Neural cell (in vitro differentiated cells): ENCODE measurements at regions not wholly inside any gene's neighbourhood (a gene's known extent, or its start where the extent isn't known, plus 50 kb on each side); places are given as distances from the start of the nearest gene placed in this dataset.

Experiments used
- H2AFZ ChIP-seq: fragments of 200-600, 300-800 bp; sonication (generic), shearing (Covaris generic); 2 replicates; pipeline ENCODE4 v1.6.0; 2014; ENCODE audit warnings: low read depth, mild to moderate bottlenecking, antibody characterized with exemption, low read length, moderate library complexity
- H3F3A ChIP-seq: fragments of 200-600 bp; shearing (Covaris generic); 2 replicates; pipeline ENCODE4 v1.6.1; 2016; ENCODE audit warnings: mild to moderate bottlenecking, moderate library complexity, mixed read lengths, antibody characterized with exemption, low read length; ENCODE audit not compliant: insufficient read depth, poor library complexity, severe bottlenecking
- H3K27ac ChIP-seq: fragments of 200-600, 300-800 bp; sonication (generic), shearing (Covaris generic); 2 replicates; pipeline ENCODE4 v1.5.1; 2014; ENCODE audit warnings: mild to moderate bottlenecking, low read length, moderate library complexity
- H3K27me3 ChIP-seq: fragments of 300-800, 200-600 bp; sonication (generic), shearing (Covaris generic); 2 replicates; pipeline ENCODE4 v1.6.0; 2014; ENCODE audit warnings: mild to moderate bottlenecking, low read depth, low read length, moderate library complexity; ENCODE audit not compliant: insufficient read depth
- H3K36me3 ChIP-seq: fragments of 300-800, 200-600 bp; sonication (generic), shearing (Covaris generic); 2 replicates; pipeline ENCODE4 v1.5.1; 2014; ENCODE audit warnings: mild to moderate bottlenecking, antibody characterized with exemption, low read length, moderate library complexity; ENCODE audit not compliant: insufficient read depth
- H3K4me2 ChIP-seq: fragments of 300-800, 200-600 bp; sonication (generic), shearing (Covaris generic); 2 replicates; pipeline ENCODE4 v1.6.0; 2014; ENCODE audit warnings: mild to moderate bottlenecking, low read length
- H3K4me3 ChIP-seq: fragments of 300-800, 200-600 bp; sonication (generic), shearing (Covaris generic); 2 replicates; pipeline ENCODE4 v1.5.1; 2014; ENCODE audit warnings: mild to moderate bottlenecking, low read length, moderate library complexity
- H3K79me2 ChIP-seq: fragments of 200-600 bp; shearing (Covaris generic); replicated peaks from 2 replicates; pipeline ENCODE4 v1.6.0; 2014; ENCODE audit warnings: mild to moderate bottlenecking, low read length, moderate library complexity; ENCODE audit not compliant: insufficient read depth
- H3K9ac ChIP-seq: fragments of 300-800, 200-600 bp; sonication (generic), shearing (Covaris generic); 2 replicates; pipeline ENCODE4 v1.6.1; 2016; ENCODE audit warnings: mild to moderate bottlenecking, low read length, mixed read lengths
- H3K9me2 ChIP-seq: fragments of 200-600 bp; shearing (Covaris generic); 2 replicates; pipeline ENCODE4 v1.6.1; 2016; ENCODE audit warnings: mild to moderate bottlenecking, low read length, mixed read lengths; ENCODE audit not compliant: insufficient read depth
- H3K9me3 ChIP-seq: fragments of 200-600, 300-800 bp; sonication (generic), shearing (Covaris generic); 2 replicates; pipeline ENCODE4 v1.6.1; 2016; ENCODE audit warnings: mild to moderate bottlenecking, mixed run types, low read length, moderate library complexity, mixed read lengths
- H4K20me1 ChIP-seq: fragments of 200-600 bp; shearing (Covaris generic); 2 replicates; pipeline ENCODE4 v1.6.1; 2016; ENCODE audit warnings: mild to moderate bottlenecking, mixed run types; ENCODE audit not compliant: insufficient read depth
- CTCF ChIP-seq: fragments of 450-650 bp; IDR thresholded peaks from 2 replicates; pipeline ENCODE4 v1.5.1; 2014; ENCODE audit warnings: antibody characterized with exemption, mild to moderate bottlenecking, moderate library complexity; ENCODE audit not compliant: poor library complexity, severe bottlenecking
- EP300 ChIP-seq: fragments of 450-650 bp; conservative IDR thresholded peaks from 2 replicates; pipeline ENCODE4 v1.6.1; 2014; ENCODE audit warnings: antibody characterized with exemption, mild to moderate bottlenecking, moderate library complexity; ENCODE audit not compliant: poor library complexity, severe bottlenecking
- EZH2 ChIP-seq: fragments of 200-600, 300-800 bp; shearing (Covaris generic), sonication (generic); IDR thresholded peaks from 2 replicates; pipeline ENCODE4 v1.6.1; 2014; ENCODE audit warnings: antibody characterized with exemption, low read length, borderline replicate concordance, mild to moderate bottlenecking; ENCODE audit not compliant: insufficient read depth, poor library complexity, severe bottlenecking
- MXI1 ChIP-seq: fragments of 450-650 bp; conservative IDR thresholded peaks from 2 replicates; pipeline ENCODE4 v1.6.1; 2014; ENCODE audit warnings: antibody characterized with exemption, mild to moderate bottlenecking; ENCODE audit not compliant: poor library complexity, severe bottlenecking
- POLR2AphosphoS5 ChIP-seq: IDR thresholded peaks from 2 replicates; pipeline ENCODE4 v1.6.1; 2012
- RAD21 ChIP-seq: fragments of 450-650 bp; conservative IDR thresholded peaks from 2 replicates; pipeline ENCODE4 v1.6.1; 2014; ENCODE audit warnings: antibody characterized with exemption, mild to moderate bottlenecking, moderate library complexity
- SMC3 ChIP-seq: fragments of 450-650 bp; conservative IDR thresholded peaks from 2 replicates; pipeline ENCODE4 v1.6.1; 2014; ENCODE audit warnings: antibody characterized with exemption, mild to moderate bottlenecking, moderate library complexity; ENCODE audit not compliant: poor library complexity
- TAF1 ChIP-seq: IDR thresholded peaks from 2 replicates; pipeline ENCODE4 v1.6.1; 2012; ENCODE audit warnings: low read depth
- TF ChIP-seq, protein P1 (sequence below): IDR thresholded peaks from 2 replicates; pipeline ENCODE4 v1.6.1; 2012; ENCODE audit warnings: borderline replicate concordance

DNA sequence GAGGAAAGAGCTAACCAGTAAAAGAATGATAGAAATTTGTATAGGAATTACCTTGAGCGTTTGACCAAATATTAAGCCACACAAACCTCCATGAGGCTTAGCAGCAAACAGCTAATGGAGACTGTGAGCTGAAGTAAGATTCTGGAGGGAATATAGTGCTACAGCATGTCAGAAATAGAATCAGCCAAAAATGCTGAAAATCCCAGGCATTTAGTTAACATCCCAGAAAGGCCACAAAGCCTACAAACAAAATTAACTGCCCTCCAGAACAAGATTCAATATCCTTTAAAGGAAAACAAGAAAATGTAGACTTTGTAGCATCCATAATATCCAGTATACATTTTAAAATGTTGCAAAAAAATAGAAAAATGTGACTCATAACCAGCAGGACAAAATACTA lies 257.8 kb upstream of the TUSC1 start:
- H3K4me3 ChIP-seq, result no peak overlapping the region
- H3K4me2 ChIP-seq, result no peak overlapping the region
- H3K27ac ChIP-seq, result no peak overlapping the region
- no peak overlapping the region for H2AFZ ChIP-seq
- H3K79me2 ChIP-seq, result no peaks in the 10 kb centered on the region
- no peaks in the 10 kb centered on the region for H3K27me3 ChIP-seq
- H3K9me3 ChIP-seq, result no peaks in the 10 kb centered on the region
- H3K9ac ChIP-seq, result no peak overlapping the region
- TF ChIP-seq MXI1, result no peak
- TF ChIP-seq, protein P1, sequence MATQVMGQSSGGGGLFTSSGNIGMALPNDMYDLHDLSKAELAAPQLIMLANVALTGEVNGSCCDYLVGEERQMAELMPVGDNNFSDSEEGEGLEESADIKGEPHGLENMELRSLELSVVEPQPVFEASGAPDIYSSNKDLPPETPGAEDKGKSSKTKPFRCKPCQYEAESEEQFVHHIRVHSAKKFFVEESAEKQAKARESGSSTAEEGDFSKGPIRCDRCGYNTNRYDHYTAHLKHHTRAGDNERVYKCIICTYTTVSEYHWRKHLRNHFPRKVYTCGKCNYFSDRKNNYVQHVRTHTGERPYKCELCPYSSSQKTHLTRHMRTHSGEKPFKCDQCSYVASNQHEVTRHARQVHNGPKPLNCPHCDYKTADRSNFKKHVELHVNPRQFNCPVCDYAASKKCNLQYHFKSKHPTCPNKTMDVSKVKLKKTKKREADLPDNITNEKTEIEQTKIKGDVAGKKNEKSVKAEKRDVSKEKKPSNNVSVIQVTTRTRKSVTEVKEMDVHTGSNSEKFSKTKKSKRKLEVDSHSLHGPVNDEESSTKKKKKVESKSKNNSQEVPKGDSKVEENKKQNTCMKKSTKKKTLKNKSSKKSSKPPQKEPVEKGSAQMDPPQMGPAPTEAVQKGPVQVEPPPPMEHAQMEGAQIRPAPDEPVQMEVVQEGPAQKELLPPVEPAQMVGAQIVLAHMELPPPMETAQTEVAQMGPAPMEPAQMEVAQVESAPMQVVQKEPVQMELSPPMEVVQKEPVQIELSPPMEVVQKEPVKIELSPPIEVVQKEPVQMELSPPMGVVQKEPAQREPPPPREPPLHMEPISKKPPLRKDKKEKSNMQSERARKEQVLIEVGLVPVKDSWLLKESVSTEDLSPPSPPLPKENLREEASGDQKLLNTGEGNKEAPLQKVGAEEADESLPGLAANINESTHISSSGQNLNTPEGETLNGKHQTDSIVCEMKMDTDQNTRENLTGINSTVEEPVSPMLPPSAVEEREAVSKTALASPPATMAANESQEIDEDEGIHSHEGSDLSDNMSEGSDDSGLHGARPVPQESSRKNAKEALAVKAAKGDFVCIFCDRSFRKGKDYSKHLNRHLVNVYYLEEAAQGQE, result no peak
- no peak for TF ChIP-seq POLR2AphosphoS5
- no peak for TF ChIP-seq CTCF
- TF ChIP-seq TAF1, result no peak
- no peak for TF ChIP-seq SMC3
- TF ChIP-seq EP300, result no peak
- no peak for TF ChIP-seq RAD21
- no peak for TF ChIP-seq EZH2
- no peaks in the 10 kb centered on the region for H3K9me2 ChIP-seq
- H3F3A ChIP-seq, result no peaks in the 10 kb centered on the region
- H4K20me1 ChIP-seq, result no peaks in the 10 kb centered on the region
- H3K36me3 ChIP-seq, result no peaks in the 10 kb centered on the region

GRCh38 chr9:25935188-25935587 lies 256.9 kb upstream of the TUSC1 start:
- no peak overlapping the region for H3K4me3 ChIP-seq
- H3F3A ChIP-seq, result no peaks in the 10 kb centered on the region
- H3K36me3 ChIP-seq, result no peaks in the 10 kb centered on the region
- no peaks in the 10 kb centered on the region for H3K27me3 ChIP-seq
- H3K79me2 ChIP-seq, result no peaks in the 10 kb centered on the region
- H4K20me1 ChIP-seq, result no peaks in the 10 kb centered on the region
- no peaks in the 10 kb centered on the region for H3K9me3 ChIP-seq
- no peak overlapping the region for H3K4me2 ChIP-seq
- H3K9ac ChIP-seq, result no peak overlapping the region
- TF ChIP-seq, protein P1, result no peak
- no peak for TF ChIP-seq CTCF
- no peak for TF ChIP-seq POLR2AphosphoS5
- no peak for TF ChIP-seq SMC3
- no peak for TF ChIP-seq EP300
- TF ChIP-seq RAD21, result no peak
- TF ChIP-seq MXI1, result no peak
- no peak for TF ChIP-seq EZH2
- no peak for TF ChIP-seq TAF1
- H3K9me2 ChIP-seq, result no peaks in the 10 kb centered on the region
- no peak overlapping the region for H2AFZ ChIP-seq
- no peak overlapping the region for H3K27ac ChIP-seq
